D721Med (cell line): ENCODE measurements at regions not wholly inside any gene's neighbourhood (a gene's known extent, or its start where the extent isn't known, plus 50 kb on each side); places are given as distances from the start of the nearest gene placed in this dataset.

Experiments used
- DNase-seq: peaks from one replicate; pipeline ENCODE4 v3.0.0; 2011; ENCODE audit warnings: low spot score; ENCODE audit not compliant: insufficient read length
- FAIRE-seq: peaks from 2 replicates; lab custom pipeline; 2011; peaks lifted over from hg19 to GRCh38; lab: Jason Lieb, UNC
- TF ChIP-seq, protein P1 (sequence below): IDR thresholded peaks from 2 replicates; pipeline ENCODE4 v1.5.1; 2012; ENCODE audit warnings: mild to moderate bottlenecking, control low read depth; ENCODE audit not compliant: insufficient read depth; ENCODE audit errors: missing control alignments

DNA sequence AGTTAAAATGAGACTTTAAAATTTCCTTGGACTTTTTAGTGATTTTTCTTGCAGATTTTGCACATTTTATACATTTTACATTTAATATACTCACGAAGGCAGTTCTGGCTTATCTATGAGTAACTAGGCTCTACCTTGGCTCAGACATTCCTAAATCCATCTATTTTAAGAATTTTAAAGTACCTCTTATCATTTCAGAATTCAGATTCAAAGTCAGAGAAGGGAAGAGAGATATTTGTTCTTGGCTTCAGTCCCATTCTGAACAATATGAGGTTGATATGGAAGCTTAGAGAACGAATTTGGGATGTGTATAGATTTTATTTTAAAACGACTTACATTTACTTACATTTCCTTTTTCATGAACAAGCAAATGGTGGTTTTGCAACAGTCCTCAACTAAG, 230.2 kb downstream of the LMO4 start:
- no peak for DNase-seq
- FAIRE-seq, result no peak
- TF ChIP-seq, protein P1, sequence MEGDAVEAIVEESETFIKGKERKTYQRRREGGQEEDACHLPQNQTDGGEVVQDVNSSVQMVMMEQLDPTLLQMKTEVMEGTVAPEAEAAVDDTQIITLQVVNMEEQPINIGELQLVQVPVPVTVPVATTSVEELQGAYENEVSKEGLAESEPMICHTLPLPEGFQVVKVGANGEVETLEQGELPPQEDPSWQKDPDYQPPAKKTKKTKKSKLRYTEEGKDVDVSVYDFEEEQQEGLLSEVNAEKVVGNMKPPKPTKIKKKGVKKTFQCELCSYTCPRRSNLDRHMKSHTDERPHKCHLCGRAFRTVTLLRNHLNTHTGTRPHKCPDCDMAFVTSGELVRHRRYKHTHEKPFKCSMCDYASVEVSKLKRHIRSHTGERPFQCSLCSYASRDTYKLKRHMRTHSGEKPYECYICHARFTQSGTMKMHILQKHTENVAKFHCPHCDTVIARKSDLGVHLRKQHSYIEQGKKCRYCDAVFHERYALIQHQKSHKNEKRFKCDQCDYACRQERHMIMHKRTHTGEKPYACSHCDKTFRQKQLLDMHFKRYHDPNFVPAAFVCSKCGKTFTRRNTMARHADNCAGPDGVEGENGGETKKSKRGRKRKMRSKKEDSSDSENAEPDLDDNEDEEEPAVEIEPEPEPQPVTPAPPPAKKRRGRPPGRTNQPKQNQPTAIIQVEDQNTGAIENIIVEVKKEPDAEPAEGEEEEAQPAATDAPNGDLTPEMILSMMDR, result no peak

DNA sequence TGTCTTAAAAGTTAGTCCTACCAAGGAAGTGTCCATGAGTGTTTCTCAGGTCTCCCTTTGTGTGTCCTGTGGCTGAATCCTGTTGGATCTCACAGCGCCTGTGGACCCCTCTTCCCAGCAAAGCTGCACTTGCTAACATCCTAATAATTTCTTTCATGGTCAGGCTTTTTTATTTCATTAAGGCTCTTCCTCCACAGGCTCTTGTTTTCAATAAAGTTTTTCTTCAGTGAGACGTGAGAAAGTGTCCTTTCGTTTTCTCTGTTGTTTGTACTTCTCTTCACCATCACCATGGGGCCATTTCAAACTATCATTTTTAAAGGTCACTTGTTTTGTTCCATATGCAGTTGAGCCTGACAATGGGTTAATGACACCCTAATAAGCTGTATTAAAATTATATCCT, 231.5 kb downstream of the LMO4 start:
- TF ChIP-seq, protein P1, result no peak
- DNase-seq (no peak), FAIRE-seq (no peak)

DNA sequence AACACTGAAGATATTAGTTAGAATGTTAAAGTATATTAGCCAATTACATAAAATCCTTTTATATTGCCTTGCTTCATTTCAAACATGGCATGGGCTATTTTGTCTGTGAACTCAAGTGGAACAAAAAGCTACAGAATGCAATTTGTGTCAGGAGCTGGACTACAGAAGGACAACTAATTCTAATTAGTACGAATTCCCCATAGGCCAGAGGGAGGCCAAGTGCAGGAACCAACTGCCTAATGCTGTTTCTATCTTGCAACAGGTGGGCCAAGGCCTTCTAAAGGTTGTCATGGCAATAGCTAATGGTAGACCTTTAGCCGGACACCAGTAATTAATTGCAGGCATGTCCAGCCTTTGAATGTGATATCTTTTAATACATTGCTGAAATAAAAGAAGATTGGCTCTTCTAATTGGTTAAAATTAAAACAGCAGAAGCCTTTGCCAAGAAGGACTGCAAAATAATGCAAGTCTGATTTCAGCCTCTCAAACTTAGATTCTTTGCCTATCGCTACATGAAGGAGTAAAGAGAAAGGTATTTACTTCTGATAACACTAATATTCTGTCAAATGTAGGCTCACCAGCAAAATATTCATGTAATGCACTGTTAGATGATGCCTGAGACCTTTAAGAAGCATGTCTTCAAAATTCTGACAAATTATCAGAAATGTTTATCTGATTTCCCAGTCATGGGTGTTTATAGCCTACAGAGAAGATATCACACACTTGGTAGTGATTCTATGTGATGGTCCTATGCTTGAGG, 232.1 kb downstream of the LMO4 start:
- TF ChIP-seq, protein P1, result no peak
- DNase-seq (no peak), FAIRE-seq (no peak)

DNA sequence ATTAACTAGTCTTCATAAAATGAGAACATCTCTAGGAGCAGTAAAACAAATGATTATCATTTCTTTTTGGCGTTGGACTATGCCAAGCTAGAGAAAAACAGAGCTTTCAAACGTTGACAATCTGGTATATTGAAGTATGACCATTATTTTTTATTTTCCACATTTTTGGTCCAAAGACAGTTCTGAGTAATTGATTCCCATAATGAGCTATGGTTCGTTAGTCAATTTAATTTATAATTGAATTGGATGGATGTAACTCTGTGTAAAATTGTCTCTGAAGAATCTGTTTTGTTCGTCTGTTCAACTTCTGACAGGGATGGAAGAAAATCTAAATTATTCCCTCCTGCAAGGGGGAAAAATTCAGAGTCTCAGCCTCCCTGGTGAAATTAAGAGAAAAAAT, 234.5 kb downstream of the LMO4 start:
- no peak for FAIRE-seq
- TF ChIP-seq, protein P1, result no peak
- no peak for DNase-seq

DNA sequence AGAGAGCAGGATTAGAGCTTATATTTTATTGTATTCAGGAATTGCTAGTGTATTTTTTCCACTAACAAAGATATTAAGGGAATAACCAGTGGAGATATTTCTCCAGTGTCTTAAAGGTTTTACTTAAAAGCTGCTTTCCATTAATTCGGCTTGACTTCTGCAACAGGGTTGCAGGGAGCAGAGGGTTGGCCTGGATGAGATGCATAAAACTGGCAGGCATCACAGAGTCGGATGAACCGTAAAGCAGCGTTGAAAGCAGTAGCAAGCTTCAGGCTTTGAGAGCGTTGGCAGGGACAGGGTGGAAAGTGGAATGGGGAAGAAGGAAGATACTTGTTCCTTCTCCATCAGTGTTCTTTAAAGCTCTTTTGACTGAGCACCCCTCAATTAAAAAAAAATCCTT, 237.2 kb downstream of the LMO4 start:
- FAIRE-seq, result no peak
- DNase-seq, result no peak
- TF ChIP-seq, protein P1, result no peak

DNA sequence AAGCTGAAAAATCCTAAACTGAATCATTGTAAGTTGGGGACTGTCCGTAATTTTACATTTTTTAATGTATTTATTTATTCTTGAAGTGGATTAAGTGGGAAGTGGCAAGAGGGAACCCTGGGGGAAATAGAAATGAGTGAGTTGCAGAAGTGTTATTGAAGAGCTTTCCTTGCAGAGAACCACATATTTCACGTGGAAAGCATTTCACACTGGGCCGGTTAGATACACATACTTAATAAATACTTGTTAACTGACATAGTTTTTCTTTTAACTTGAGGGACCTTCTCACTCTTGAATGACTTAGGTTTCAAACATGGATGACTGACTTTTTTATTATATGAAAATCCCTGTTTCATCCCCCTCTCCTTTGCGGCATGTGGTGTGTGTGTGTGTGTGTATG, 239.3 kb downstream of the LMO4 start:
- TF ChIP-seq, protein P1, result no peak
- DNase-seq (no peak), FAIRE-seq (no peak)

DNA sequence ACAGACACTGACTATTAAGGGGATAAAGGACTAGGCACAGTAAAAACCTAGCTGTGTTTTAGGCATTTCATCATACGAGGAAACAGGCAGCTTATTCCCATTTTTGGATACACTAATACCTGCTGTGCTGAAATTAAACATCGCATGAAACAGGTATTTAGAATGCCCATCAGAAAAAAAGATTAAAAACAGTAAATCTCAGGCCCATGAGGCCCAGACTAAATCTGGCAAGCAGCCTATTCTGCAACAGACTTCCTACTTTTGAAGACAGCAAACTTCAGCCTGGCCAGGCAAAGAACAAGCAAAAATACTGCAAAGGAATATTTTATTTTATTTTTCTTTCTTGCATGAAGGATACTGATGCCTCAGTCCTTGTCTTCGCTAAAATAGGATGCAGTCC, 240.2 kb downstream of the LMO4 start:
- TF ChIP-seq, protein P1, result no peak
- FAIRE-seq, result no peak

More for the DNA sequence above, 240.2 kb downstream of the LMO4 start:
- no peak for DNase-seq
